HEK293T (cell line): ENCODE measurements at regions not wholly inside any gene's neighbourhood (a gene's known extent, or its start where the extent isn't known, plus 50 kb on each side); places are given as distances from the start of the nearest gene placed in this dataset.

Experiments
- HDGF ChIP-seq: fragments of 450-650 bp; IDR thresholded peaks from 2 replicates; pipeline ENCODE4 v1.6.1; 2017; ENCODE audit warnings: antibody characterized with exemption, borderline replicate concordance
- SUZ12 ChIP-seq: fragments of 450-650 bp; IDR thresholded peaks from 2 replicates; pipeline ENCODE4 v1.6.1; 2016; ENCODE audit warnings: mild to moderate bottlenecking

DNA sequence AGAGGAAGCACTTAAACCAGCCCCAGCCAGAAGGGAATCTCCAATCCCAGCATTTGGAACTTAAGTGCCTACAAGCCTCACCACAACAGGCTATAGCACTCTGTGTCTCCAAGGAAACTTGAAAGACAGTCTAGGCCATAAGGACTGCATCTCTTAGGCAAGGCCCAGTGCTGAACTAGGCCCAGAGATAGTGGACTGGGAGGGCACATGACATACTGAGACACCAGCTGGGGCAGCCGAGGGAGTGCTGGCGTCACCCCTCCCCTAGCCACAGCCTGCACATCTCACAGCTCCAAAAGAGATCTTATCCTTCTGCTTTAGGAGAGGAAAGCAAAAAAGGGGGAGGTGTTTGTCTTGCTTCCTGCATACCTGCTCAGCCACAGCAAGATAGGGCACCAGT lies 618.5 kb downstream of the COL12A1 start:
- TF ChIP-seq SUZ12 (no peak), HDGF (no peak)
